HG03025 (cell line): ENCODE measurements at regions not wholly inside any gene's neighbourhood (a gene's known extent, or its start where the extent isn't known, plus 50 kb on each side); places are given as distances from the start of the nearest gene placed in this dataset.

Source experiments
- ATAC-seq: cut with Tn5 transposase; IDR thresholded peaks from one replicate; pipeline ENCODE4 v1.9.1; 2021; ENCODE audit warnings: mild to moderate bottlenecking, moderate library complexity; ENCODE audit not compliant: unreplicated experiment, low FRiP score

- no peak for ATAC-seq
Observed at GRCh38 chr5:67453111-67453905, 256.7 kb upstream of the CD180 start.

- ATAC-seq, result no peak
Observed at GRCh38 chr5:67451640-67452279, 255.2 kb upstream of the CD180 start.

- no peak for ATAC-seq
Observed at GRCh38 chr5:67447732-67448131, 251.1 kb upstream of the CD180 start.

- ATAC-seq, result no peak
Observed at GRCh38 chr5:67437905-67438845, 241.6 kb upstream of the CD180 start.

- no peak for ATAC-seq
Observed at GRCh38 chr5:67435032-67435431, 238.4 kb upstream of the CD180 start.

GRCh38 chr5:67434466-67434865, 237.9 kb upstream of the CD180 start:
- ATAC-seq, result no peak

GRCh38 chr5:67432606-67433005, 236.0 kb upstream of the CD180 start:
- ATAC-seq, result no peak

- no peak for ATAC-seq
Observed at GRCh38 chr5:67431191-67431590, 234.6 kb upstream of the CD180 start.

GRCh38 chr5:67427850-67428298, 231.3 kb upstream of the CD180 start:
- no peak for ATAC-seq

GRCh38 chr5:67426961-67427849, 230.6 kb upstream of the CD180 start:
- no peak for ATAC-seq

GRCh38 chr5:67425514-67425913, 228.9 kb upstream of the CD180 start:
- no peak for ATAC-seq

GRCh38 chr5:67417839-67418238, 221.2 kb upstream of the CD180 start:
- no peak for ATAC-seq

GRCh38 chr5:67416986-67417385, 220.4 kb upstream of the CD180 start:
- ATAC-seq, result no peak

GRCh38 chr5:67416133-67416937, 219.7 kb upstream of the CD180 start:
- no peak for ATAC-seq

GRCh38 chr5:67414712-67415111, 218.1 kb upstream of the CD180 start:
- no peak for ATAC-seq

GRCh38 chr5:67413721-67414120, 217.1 kb upstream of the CD180 start:
- no peak for ATAC-seq

- no peak for ATAC-seq
Observed at GRCh38 chr5:67409126-67409777, 212.7 kb upstream of the CD180 start.

- ATAC-seq, result no peak
Observed at GRCh38 chr5:67407979-67408378, 211.4 kb upstream of the CD180 start.

GRCh38 chr5:67405755-67406154, 209.2 kb upstream of the CD180 start:
- no peak for ATAC-seq
